ENCODE measurements at regions not wholly inside any gene's neighbourhood (a gene's known extent, or its start where the extent isn't known, plus 50 kb on each side); places are given as distances from the start of the nearest gene placed in this dataset.

GRCh38 chr12:14307004-14307403 is 58.5 kb upstream of the ATF7IP start:
- CTCF ChIA-PET = no interaction called here
- Mint-ChIP-seq H3K9me3 (no peaks in the 10 kb centered on the region), H3K27ac (no peak overlapping the region), H3K36me3 (ENCODE audit: low read depth) (no peaks in the 10 kb centered on the region), H3K4me3 (no peak overlapping the region), H3K4me1 (ENCODE audit: low read depth) (no peaks in the 10 kb centered on the region), H3K27me3 (ENCODE audit: low read depth) (no peaks in the 10 kb centered on the region)
- DNase-seq = no peak
- intact Hi-C loops (cut with micrococcal nuclease) = no loop called here

- no peak overlapping the region for H3K4me3 Mint-ChIP-seq
- H3K9me3 Mint-ChIP-seq = no peaks in the 10 kb centered on the region
- CTCF ChIA-PET = interaction anchor here (0.5 kb wide), 1 partner anchor 12 kb away, joined by 4 read pairs; no protein-coding TSS in a partner anchor
Observed at GRCh38 chr12:14308516-14308915, 57.0 kb upstream of the ATF7IP start.

GRCh38 chr12:14310866-14311265 is 54.6 kb upstream of the ATF7IP start:
- DNase-seq = no peak
- Mint-ChIP-seq H3K27me3 (ENCODE audit: low read depth) (no peaks in the 10 kb centered on the region), H3K36me3 (ENCODE audit: low read depth) (no peaks in the 10 kb centered on the region), H3K4me1 (ENCODE audit: low read depth) (no peaks in the 10 kb centered on the region), H3K9me3 (no peaks in the 10 kb centered on the region), H3K4me3 (no peak overlapping the region), H3K27ac (no peak overlapping the region)
- CTCF ChIA-PET = no interaction called here
- intact Hi-C loops (cut with micrococcal nuclease) = no loop called here

More at GRCh38 chr12:14308516-14308915, 57.0 kb upstream of the ATF7IP start:
- H3K27ac Mint-ChIP-seq = no peak overlapping the region
- no peaks in the 10 kb centered on the region for H3K36me3 Mint-ChIP-seq (ENCODE audit: low read depth)
- DNase-seq = no peak
- intact Hi-C loops (cut with micrococcal nuclease) = no loop called here
- H3K27me3 Mint-ChIP-seq (ENCODE audit: low read depth) = no peaks in the 10 kb centered on the region
- H3K4me1 Mint-ChIP-seq (ENCODE audit: low read depth) = no peaks in the 10 kb centered on the region

GRCh38 chr12:14313379-14314138 is 51.9 kb upstream of the ATF7IP start:
- intact Hi-C loops (cut with micrococcal nuclease) = no loop called here
- no peak for DNase-seq
- no peak overlapping the region for H3K27ac Mint-ChIP-seq
- no peaks in the 10 kb centered on the region for H3K9me3 Mint-ChIP-seq
- no peak overlapping the region for H3K4me3 Mint-ChIP-seq
- H3K27me3 Mint-ChIP-seq (ENCODE audit: low read depth) = no peaks in the 10 kb centered on the region
- H3K36me3 Mint-ChIP-seq (ENCODE audit: low read depth) = no peaks in the 10 kb centered on the region
- CTCF ChIA-PET = no interaction called here
- no peaks in the 10 kb centered on the region for H3K4me1 Mint-ChIP-seq (ENCODE audit: low read depth)

DNA sequence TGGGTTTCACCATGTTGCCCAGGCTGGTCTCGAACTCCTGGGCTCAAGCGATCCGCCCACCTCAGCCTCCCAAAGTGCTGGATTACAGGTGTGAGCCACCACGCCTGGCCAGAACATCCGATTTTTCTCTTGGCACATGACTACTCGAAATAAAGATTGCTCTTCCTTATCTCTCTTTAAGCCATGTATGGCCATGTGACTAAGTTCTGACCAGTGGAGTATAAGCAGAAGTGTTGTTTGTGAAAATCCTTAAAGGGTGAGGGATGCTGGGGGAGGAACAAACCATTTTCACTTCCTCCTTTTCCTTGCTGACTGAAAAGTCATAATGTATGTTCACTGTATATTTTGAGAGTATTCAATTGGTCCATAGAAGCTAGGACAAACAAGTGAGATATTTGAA is 50.7 kb upstream of the ATF7IP start:
- intact Hi-C loops (cut with micrococcal nuclease) = no loop called here
- no peak overlapping the region for H3K4me3 Mint-ChIP-seq
- H3K9me3 Mint-ChIP-seq = no peaks in the 10 kb centered on the region
- H3K36me3 Mint-ChIP-seq (ENCODE audit: low read depth) = no peaks in the 10 kb centered on the region
- CTCF ChIA-PET = interaction anchor here (0.6 kb wide), 1 partner anchor 15 kb away, joined by 3 read pairs; no protein-coding TSS in a partner anchor
- H3K4me1 Mint-ChIP-seq (ENCODE audit: low read depth) = no peaks in the 10 kb centered on the region
- DNase-seq = no peak
- H3K27me3 Mint-ChIP-seq (ENCODE audit: low read depth) = no peaks in the 10 kb centered on the region
- H3K27ac Mint-ChIP-seq = no peak overlapping the region

DNA sequence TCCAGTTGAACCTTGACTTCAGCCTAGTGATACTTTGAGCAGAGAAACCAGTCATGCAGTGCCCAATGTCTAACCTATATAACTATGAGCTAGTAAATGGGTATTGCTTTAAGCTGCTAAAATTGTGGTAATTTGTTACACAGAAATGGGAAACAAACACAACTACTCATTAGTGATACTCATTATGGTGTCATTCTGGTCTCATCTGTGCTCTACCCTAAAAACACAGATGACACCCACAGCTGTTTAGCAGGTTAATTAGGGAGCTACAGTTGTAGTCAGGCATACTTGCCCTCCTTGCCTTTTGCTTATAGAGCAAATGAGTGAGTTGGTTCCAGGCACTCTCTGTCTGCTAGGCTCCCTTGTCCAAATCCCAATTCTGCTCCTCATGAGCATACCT is 50.0 kb upstream of the ATF7IP start:
- DNase-seq = no peak
- CTCF ChIA-PET = interaction anchor here (0.6 to 1.1 kb wide), 2 partner anchors 14 to 130 kb away, joined by 3 to 4 read pairs; no protein-coding TSS in a partner anchor
- intact Hi-C loops (cut with micrococcal nuclease) = no loop called here
- no peaks in the 10 kb centered on the region for H3K27me3 Mint-ChIP-seq (ENCODE audit: low read depth)
- H3K4me1 Mint-ChIP-seq (ENCODE audit: low read depth) = no peaks in the 10 kb centered on the region
- no peaks in the 10 kb centered on the region for H3K36me3 Mint-ChIP-seq (ENCODE audit: low read depth)
- H3K27ac Mint-ChIP-seq = no peak overlapping the region
- H3K4me3 Mint-ChIP-seq = no peak overlapping the region
- H3K9me3 Mint-ChIP-seq = no peaks in the 10 kb centered on the region

Measured in activated naive CD4-positive, alpha-beta T cell treated with anti-CD3 and anti-CD28 coated beads for 36 hours (primary cell).